ENCODE measurements at regions not wholly inside any gene's neighbourhood (a gene's known extent, or its start where the extent isn't known, plus 50 kb on each side); places are given as distances from the start of the nearest gene placed in this dataset.

DNA sequence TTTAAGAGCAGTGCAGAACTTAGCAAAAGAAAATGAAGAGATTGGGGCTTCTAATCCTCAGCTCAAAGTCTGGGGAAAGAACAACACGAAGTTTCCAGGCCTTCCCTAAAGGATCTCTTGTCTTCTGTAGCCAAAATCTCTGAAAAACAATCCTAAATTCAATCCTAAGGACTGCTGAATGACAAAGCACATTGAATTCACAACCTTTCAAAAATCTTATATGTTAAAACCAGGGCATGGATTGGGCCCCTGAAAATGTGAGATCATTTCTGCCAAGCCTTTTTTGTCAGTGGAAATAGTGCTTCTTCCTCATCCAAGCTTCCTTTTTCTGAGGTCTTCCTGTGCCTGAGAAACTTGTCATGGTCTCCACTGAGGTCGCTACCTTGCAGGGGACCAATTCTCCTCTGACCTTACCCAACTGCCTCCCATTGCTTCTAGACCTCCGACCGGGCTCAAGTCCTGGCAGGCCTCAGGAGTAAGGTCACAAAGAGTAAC is 126.2 kb upstream of the ARID1B start:
- TF ChIP-seq POLR2A (IDR thresholded peaks at IDR 0.05; ENCODE audit: low read length) (no peak), GATA1 (IDR thresholded peaks at IDR 0.05; ENCODE audit: low read depth, low read length) (no peak)
- DNase-seq: no peak

DNA sequence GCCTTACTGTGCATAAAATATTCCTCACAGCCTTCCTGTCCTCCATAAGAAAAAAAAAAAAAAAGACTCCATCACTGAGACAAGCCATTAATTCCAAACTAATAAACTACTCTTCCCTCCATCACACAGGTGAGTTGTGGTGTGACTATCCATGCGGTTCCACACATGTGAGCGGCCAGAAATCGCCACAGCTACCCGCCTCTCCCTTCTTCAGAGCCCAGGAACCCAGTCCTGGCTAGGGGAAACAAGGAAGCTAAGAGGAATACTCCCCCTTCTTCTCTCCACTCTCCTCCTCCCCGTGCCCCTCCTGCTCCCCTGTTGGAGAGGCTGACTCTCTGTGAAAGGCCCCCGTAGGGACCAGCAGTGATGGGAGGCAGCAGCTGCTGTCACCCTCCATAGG is 128.6 kb upstream of the ARID1B start:
- DNase-seq: no peak
- TF ChIP-seq GATA1 (IDR thresholded peaks at IDR 0.05; ENCODE audit: low read depth, low read length) (no peak), POLR2A (IDR thresholded peaks at IDR 0.05; ENCODE audit: low read length) (no peak)

DNA sequence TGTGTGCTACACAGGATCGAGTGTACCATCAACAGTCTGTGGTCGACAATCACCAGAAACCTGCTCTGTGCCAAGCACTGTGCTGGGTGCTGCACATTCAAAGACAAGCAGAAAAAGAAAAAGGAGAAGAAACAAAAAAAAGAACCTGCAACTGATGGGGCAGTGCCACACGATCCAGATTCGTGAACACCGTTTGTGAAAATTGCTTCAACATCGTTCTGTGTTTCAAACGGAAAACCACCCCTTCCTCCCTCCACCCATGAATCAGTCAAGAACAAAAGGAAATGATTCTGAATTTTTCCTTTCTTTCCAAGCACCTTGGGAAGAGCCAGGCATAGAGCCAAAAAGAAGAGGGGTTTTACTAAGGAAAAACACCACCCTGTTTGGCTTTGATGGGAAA is 129.2 kb upstream of the ARID1B start:
- DNase-seq: no peak
- TF ChIP-seq POLR2A (IDR thresholded peaks at IDR 0.05; ENCODE audit: low read length) (no peak), GATA1 (IDR thresholded peaks at IDR 0.05; ENCODE audit: low read depth, low read length) (no peak)

DNA sequence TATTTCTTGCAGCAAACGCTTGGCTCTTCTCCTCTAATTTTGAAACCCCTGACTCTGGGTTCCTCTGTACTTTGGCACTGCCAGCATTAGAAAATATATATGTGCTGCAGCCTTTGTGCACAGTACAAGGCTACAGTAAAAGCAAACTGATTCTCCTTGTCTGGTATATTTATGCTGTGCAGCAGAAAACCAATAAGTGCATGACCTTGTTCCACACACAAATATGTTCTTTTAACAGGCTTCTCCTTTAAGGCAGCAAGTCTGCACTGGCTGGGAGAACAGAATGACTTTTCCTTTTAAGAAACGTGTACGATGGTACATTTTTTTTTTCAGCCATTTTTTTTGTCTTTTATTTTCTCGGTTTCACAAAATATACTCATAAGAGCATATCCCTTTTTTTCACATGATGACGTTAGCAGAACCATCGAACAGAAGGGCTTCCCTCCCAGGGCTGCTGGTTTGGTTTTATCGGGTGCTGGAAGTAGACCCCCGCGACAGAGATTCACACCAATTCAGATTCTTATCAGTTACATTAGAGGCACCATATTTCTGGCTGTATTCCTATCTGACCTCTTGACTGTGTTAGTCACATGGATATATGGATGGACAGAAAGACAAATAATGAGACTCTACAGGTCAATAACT is 129.9 kb upstream of the ARID1B start:
- TF ChIP-seq POLR2A (IDR thresholded peaks at IDR 0.05; ENCODE audit: low read length): no peak
- TF ChIP-seq GATA1 (IDR thresholded peaks at IDR 0.05; ENCODE audit: low read depth, low read length): no peak
- no peak for DNase-seq

DNA sequence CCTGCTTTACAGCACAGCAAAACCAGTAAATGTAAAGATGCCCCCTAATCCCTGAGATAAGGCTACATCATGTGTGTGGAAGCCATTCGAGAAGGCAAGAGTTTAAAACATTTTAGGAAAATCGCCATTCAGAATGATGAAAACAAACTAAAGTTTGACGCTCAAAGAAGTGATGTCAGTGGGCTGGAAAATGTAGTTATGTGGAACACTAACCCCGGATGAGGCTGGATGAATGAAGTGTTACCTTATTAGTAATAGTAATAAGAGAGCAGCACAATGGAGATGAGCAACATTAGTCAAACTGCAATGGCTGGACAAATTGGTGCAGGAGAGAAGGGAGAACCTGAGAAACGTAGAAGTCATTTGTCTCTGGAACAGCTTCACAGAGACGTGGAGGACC is 130.7 kb upstream of the ARID1B start:
- TF ChIP-seq GATA1 (IDR thresholded peaks at IDR 0.05; ENCODE audit: low read depth, low read length) (no peak), POLR2A (IDR thresholded peaks at IDR 0.05; ENCODE audit: low read length) (no peak)
- DNase-seq: no peak

DNA sequence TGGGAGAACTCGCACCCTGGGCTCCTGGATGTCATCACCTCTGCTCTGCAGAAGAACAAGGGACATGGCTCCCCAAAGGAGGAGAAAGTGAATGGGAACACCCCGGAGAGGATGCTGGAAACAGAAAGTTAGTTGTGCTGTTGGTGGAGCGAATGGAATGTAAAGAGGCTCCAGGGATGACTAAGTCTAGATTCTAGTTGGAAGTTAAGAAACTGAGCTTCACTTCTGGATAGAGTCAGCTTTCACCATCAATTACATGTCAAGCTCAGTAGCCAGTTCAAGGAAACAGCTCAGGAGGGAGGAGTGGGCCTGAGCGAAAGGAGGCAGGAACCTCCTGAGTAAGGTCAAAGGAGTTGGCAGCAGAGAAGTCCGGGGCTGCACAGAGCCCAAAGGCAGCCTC is 132.1 kb upstream of the ARID1B start:
- DNase-seq: no peak
- TF ChIP-seq GATA1 (IDR thresholded peaks at IDR 0.05; ENCODE audit: low read depth, low read length): no peak

DNA sequence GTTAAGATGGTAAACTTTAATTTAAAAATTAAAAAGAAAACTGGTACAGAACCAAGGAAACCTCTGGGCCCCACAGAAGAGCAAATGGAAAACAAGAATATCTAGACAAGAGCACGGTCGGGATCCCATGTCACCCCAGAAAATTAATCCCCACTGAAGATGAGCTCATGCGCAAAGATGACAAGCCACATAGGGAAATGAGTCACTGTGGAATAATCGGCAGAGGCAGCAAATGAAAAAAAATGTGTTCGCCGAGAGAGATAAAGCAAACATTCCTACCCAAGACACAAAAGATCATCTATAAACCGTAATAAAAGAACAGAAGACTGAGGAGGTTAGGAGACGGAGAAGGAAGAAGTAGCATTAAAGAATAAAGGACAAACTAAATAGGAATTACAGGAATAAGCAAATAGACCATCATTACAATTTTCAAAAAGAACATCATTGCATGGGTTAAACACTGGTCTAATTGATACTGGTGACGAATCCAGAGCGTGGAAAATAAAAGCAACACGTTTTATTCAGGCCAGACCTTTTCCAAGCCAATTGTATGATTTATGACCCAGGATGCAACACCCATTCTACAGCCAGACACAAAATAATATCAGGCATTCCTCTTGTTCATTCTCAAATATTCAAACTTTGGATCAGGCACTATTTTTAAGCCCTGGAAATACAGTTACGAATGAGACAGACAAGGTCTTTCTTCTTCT is 138.0 kb upstream of the ARID1B start:
- no peak for TF ChIP-seq POLR2A (IDR thresholded peaks at IDR 0.05; ENCODE audit: low read length)
- TF ChIP-seq GATA1 (IDR thresholded peaks at IDR 0.05; ENCODE audit: low read depth, low read length): no peak
- DNase-seq: no peak

DNA sequence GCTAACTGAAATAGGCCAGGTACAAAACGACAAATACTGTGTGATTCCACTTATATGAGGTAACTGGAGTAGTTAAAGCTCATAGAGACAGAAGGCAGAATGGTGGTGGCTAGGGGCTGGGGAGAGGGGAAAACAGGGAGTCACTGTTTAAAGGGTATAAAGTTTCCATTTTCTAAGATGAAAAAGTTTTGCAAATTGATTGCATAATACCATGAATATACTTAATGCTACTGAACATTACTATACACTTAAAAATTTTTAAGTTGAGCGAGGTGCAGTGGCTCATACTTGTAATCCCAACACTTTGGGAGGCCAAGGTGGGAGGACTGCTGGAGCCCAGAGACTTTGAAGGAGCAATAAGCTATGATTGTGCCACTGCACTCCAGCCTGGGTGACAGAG is 138.6 kb upstream of the ARID1B start:
- no peak for DNase-seq
- TF ChIP-seq GATA1 (IDR thresholded peaks at IDR 0.05; ENCODE audit: low read depth, low read length) (no peak), POLR2A (IDR thresholded peaks at IDR 0.05; ENCODE audit: low read length) (no peak)

DNA sequence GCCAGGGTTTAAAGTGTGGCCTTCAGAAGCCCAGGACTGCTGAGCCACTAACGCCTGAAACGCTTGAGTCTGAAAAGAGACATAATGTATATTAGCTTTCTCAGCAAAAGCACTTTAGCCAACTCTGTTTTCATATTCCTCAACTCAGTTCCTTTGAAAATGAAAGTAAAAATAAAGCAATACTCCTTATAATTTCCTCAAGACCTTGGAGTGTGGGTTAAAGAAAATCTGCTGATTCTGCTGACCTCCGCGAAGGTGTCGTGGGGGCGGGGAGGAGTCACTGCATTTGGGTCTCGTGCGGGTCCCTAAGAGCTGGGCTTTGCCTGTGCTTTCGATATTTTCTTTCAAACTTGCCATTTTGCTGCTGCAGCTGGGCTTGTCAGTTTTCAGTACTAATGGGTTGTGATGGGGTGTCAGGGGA is 142.2 kb upstream of the ARID1B start:
- TF ChIP-seq POLR2A (IDR thresholded peaks at IDR 0.05; ENCODE audit: low read length) (no peak), GATA1 (IDR thresholded peaks at IDR 0.05; ENCODE audit: low read depth, low read length) (no peak)
- DNase-seq: no peak

DNA sequence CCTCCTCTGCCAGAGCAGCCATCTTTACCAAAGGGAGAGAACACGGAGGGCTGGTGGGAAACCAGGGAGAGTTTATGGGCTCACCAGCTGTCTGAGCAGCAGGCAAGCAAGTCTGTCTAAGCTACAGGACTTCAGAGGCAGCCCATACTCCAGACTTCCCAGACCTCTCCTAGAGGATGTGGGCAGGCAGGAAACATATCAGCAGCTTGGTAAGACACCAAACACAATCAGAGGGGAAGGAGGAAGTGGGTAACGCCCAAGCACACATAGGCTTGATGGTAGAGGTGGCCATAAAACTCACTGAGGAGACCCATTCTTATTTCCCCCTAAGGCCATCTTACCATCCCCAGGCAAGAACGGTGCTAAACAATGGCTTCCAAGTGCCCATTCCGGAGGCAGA is 143.1 kb upstream of the ARID1B start:
- TF ChIP-seq POLR2A (IDR thresholded peaks at IDR 0.05; ENCODE audit: low read length) (no peak), GATA1 (IDR thresholded peaks at IDR 0.05; ENCODE audit: low read depth, low read length) (no peak)
- no peak for DNase-seq

DNA sequence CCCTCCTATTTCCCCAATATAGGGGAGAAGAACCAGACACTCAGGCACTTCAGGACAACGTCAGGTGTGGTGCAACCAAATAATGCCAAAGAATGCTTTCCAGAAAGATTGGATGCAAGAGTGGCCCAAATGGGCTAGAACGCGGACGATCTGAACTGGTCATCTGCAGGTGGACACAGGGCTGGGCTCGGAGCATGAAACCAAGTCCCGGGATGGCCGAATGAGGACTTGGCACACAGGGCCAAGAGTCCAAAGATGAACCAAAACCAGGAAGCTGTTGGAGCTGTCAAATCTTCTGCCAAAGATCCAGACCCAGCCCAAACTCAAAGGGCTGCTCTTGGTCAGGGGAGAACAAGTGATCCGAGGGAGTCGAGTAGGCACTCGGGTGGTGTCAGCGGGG is 143.9 kb upstream of the ARID1B start:
- TF ChIP-seq GATA1 (IDR thresholded peaks at IDR 0.05; ENCODE audit: low read depth, low read length) (no peak), POLR2A (IDR thresholded peaks at IDR 0.05; ENCODE audit: low read length) (no peak)
- no peak for DNase-seq

DNA sequence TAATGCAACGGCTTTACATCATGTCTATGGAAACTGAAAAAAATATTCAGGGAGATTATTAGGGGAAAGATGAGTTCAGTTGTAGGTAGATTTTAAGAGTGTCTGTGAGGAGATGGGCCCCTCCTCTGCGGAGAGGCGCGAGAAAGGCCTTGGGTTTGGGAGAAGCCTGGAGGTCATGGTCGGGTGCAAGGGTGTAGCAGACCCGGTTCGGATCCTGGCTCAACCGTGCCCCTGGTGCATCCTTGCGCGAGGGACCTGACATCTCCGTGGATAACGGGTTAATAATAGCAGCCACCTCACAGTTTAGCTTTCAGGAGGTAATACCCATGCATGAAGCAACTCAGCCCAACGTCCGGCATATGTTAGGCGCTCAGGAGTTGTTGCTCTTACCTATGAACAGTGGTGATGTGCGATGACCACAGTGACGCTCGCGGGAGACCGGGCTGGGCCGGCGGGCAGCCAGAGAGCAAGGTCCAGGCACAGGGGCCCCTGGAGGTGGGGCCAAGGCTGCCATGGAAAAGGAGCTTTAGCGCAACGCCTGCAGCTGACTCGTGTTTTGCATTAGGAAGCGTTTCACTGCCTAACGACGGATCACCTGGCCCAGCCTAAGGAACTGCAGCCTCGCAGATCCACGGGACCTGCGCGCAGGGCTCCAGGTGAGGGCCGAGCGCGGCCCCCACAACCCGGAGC is 146.4 kb upstream of the ARID1B start:
- no peak for TF ChIP-seq POLR2A (IDR thresholded peaks at IDR 0.05; ENCODE audit: low read length)
- TF ChIP-seq GATA1 (IDR thresholded peaks at IDR 0.05; ENCODE audit: low read depth, low read length): no peak
- DNase-seq: no peak

DNA sequence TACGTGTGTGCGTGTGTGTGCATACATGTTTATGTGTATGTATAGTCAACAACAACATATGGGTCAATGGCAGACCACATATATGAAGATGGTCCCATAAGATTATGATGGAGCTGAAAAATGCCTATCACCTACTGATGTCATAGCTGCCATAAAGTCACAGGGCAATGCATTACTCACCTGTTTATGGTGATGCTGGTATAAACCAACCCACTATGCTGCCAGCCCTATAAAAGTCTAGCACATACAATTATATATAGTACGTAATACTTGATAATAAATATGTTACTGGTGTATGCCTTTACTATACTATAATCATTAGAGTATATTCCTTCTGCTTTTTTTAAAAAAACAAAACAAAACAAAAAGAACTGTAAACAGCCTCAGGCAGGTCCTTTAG is 148.4 kb upstream of the ARID1B start:
- no peak for DNase-seq
- no peak for TF ChIP-seq GATA1 (IDR thresholded peaks at IDR 0.05; ENCODE audit: low read depth, low read length)
- no peak for TF ChIP-seq POLR2A (IDR thresholded peaks at IDR 0.05; ENCODE audit: low read length)

DNA sequence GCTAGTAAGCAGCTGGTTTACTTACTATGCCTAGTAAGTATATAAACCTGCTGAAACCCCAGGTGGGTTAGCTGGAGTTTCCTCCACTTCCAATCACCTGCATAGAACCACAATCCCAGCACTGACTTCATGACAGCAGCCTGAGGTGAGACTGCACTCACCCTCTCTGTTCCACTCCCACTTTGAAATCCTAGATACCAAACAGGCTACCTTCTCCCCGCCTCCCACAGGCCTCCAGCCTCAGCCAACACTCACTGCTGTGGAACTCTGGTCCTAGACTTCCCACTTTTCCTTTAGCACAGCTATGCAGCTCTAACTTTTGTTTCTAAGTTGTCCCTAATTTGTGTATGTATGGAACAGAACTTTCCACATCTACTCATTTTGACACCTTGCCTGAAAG is 149.7 kb upstream of the ARID1B start:
- TF ChIP-seq POLR2A (IDR thresholded peaks at IDR 0.05; ENCODE audit: low read length): no peak
- no peak for TF ChIP-seq GATA1 (IDR thresholded peaks at IDR 0.05; ENCODE audit: low read depth, low read length)
- no peak for DNase-seq

DNA sequence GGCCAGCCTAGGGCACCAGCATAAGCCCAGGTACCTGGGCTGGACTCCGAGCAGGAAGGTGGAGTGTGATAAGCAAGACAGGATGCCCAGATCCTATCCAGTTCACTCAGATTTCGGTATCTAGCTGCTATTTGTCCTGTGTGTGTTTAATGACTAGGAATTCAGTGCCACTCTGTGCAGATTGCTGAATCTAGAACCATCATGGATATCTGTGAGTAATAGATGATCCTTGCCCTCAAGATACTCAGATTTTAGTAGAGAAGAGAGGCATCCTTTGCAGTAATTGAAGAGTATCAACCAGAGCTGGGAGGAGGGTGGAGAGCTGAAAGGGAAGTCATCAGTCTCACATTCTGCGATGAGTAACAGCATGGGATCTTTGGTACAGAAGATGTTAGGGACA is 155.0 kb upstream of the ARID1B start:
- no peak for DNase-seq
- TF ChIP-seq GATA1 (IDR thresholded peaks at IDR 0.05; ENCODE audit: low read depth, low read length) (no peak), POLR2A (IDR thresholded peaks at IDR 0.05; ENCODE audit: low read length) (no peak)
